ENCODE measurements at regions not wholly inside any gene's neighbourhood (a gene's known extent, or its start where the extent isn't known, plus 50 kb on each side); places are given as distances from the start of the nearest gene placed in this dataset.

DNA sequence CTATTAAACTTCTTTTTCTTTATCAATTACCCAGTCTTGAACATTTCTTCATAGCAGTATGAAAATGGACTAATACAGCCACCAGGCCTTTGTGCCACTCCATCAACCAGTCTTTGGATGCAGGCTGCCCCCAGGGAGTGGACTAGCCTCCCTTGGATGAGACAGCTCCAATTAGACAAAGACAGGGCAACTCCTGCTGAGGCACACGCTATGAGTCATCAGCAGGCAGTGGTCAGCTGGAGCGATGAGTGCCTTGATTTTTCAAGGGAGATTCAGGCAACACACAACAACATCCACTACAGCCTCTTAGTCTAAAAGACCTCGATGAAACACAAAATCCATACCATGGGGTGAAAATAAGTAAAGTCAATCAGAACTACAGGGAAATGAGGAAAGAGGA lies 160.1 kb downstream of the ARRDC4 start:
- DNase-seq (no peak), ATAC-seq (no peak)
- Histone ChIP-seq H3K36me3 (no peaks in the 10 kb centered on the region), H3K27ac (no peak overlapping the region), H3K27me3 (no peaks in the 10 kb centered on the region), H3K4me3 (no peak overlapping the region), H3K9me3 (no peaks in the 10 kb centered on the region), H3K4me1 (no peaks in the 10 kb centered on the region)
- TF ChIP-seq, protein P1, sequence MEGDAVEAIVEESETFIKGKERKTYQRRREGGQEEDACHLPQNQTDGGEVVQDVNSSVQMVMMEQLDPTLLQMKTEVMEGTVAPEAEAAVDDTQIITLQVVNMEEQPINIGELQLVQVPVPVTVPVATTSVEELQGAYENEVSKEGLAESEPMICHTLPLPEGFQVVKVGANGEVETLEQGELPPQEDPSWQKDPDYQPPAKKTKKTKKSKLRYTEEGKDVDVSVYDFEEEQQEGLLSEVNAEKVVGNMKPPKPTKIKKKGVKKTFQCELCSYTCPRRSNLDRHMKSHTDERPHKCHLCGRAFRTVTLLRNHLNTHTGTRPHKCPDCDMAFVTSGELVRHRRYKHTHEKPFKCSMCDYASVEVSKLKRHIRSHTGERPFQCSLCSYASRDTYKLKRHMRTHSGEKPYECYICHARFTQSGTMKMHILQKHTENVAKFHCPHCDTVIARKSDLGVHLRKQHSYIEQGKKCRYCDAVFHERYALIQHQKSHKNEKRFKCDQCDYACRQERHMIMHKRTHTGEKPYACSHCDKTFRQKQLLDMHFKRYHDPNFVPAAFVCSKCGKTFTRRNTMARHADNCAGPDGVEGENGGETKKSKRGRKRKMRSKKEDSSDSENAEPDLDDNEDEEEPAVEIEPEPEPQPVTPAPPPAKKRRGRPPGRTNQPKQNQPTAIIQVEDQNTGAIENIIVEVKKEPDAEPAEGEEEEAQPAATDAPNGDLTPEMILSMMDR (IDR thresholded peaks at IDR 0.05) = no peak
- TF ChIP-seq POLR2A (IDR thresholded peaks at IDR 0.05) = no peak
- intact Hi-C loops (cut with DNase I) = no loop called here
- WGBS (ENCODE audit: insufficient coverage, low coverage, low lambda C conversion rate, missing lambda C conversion rate) = 69% methylated on average over 3 of the region's 3 CpGs

DNA sequence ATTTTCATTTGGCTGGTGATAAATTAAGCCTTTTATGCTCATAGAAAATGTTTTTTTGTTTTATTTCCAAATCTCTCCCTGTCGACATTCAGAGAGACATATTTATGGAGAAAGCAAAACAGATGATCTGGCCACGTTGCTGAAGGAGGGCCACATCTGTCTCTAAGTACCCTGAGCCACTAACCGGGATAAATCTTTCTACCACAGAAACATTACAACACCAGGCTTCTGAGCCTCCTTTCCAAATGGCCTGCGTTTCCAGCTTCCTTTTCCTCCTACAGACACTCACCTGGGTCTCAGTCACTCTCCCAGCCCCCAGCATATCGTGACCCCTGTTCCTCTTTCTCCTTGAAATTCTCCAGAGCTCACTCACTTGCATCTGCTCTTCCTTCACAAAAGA lies 161.0 kb downstream of the ARRDC4 start:
- no peaks in the 10 kb centered on the region for H3K27me3 ChIP-seq
- intact Hi-C loops (cut with DNase I) = no loop called here
- no peak overlapping the region for H3K27ac ChIP-seq
- TF ChIP-seq POLR2A (IDR thresholded peaks at IDR 0.05) = no peak
- TF ChIP-seq, protein P1 (IDR thresholded peaks at IDR 0.05) = no peak
- ATAC-seq (no peak), DNase-seq (no peak)
- no peaks in the 10 kb centered on the region for H3K36me3 ChIP-seq
- H3K9me3 ChIP-seq = no peaks in the 10 kb centered on the region
- 40% methylated on average over 5 of the region's 5 CpGs for WGBS (ENCODE audit: insufficient coverage, low coverage, low lambda C conversion rate, missing lambda C conversion rate)
- H3K4me3 ChIP-seq = no peak overlapping the region
- H3K4me1 ChIP-seq = no peaks in the 10 kb centered on the region

DNA sequence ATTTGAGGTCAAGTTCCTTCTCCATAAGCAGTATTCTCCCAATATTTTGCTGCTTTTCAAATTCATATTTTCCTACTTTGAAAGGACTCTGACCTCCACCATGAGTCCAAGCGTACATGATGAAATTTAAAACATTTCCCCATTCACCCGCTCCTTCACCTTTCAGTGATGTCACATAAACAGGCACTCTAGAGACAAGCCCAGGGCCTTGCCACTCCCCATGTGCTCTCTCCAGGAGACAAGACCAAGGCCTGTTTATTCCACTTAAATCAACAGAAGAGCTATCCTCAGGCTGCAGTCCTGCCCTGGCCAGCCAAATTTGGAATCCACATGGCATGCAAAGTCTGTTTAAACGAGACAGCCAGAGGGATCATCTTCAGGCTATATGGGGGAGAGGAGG lies 161.5 kb downstream of the ARRDC4 start:
- TF ChIP-seq, protein P1 (IDR thresholded peaks at IDR 0.05) = no peak
- TF ChIP-seq POLR2A (IDR thresholded peaks at IDR 0.05) = no peak
- Histone ChIP-seq H3K27ac (no peak overlapping the region), H3K9me3 (no peaks in the 10 kb centered on the region), H3K4me3 (no peak overlapping the region), H3K4me1 (no peaks in the 10 kb centered on the region), H3K27me3 (no peaks in the 10 kb centered on the region), H3K36me3 (no peaks in the 10 kb centered on the region)
- DNase-seq (no peak), ATAC-seq (no peak)
- 47% methylated on average over 3 of the region's 3 CpGs for WGBS (ENCODE audit: insufficient coverage, low coverage, low lambda C conversion rate, missing lambda C conversion rate)
- intact Hi-C loops (cut with DNase I) = no loop called here

DNA sequence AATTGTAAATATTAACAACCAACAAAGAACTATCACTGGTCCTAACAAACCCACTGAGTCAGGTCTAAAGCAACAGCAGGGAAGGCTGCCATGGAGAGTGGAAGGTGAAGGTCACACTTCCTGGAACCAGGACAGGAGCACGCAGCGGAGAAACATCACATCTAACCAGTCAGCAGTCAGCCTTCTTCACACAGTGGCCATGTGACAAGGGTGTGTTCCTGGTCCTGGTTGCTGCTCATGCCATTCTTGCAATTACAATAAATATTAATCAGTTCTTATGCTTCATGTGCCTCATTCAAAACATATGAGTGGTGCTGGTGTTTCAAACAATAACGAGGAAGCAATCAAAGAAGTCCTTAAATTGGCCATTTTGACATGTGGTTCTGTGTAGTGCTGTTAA lies 162.8 kb downstream of the ARRDC4 start:
- DNase-seq = no peak
- intact Hi-C loops (cut with DNase I) = no loop called here

More for the DNA sequence above, 162.8 kb downstream of the ARRDC4 start:
- Histone ChIP-seq H3K27ac (no peak overlapping the region), H3K4me3 (no peak overlapping the region), H3K9me3 (no peaks in the 10 kb centered on the region), H3K27me3 (no peaks in the 10 kb centered on the region), H3K4me1 (no peaks in the 10 kb centered on the region), H3K36me3 (no peaks in the 10 kb centered on the region)
- ATAC-seq = no peak
- TF ChIP-seq, protein P1 (IDR thresholded peaks at IDR 0.05) = no peak
- TF ChIP-seq POLR2A (IDR thresholded peaks at IDR 0.05) = no peak
- 45% methylated on average over 3 of the region's 3 CpGs for WGBS (ENCODE audit: insufficient coverage, low coverage, low lambda C conversion rate, missing lambda C conversion rate)
